ENCODE measurements at regions not wholly inside any gene's neighbourhood (a gene's known extent, or its start where the extent isn't known, plus 50 kb on each side); places are given as distances from the start of the nearest gene placed in this dataset.

DNA sequence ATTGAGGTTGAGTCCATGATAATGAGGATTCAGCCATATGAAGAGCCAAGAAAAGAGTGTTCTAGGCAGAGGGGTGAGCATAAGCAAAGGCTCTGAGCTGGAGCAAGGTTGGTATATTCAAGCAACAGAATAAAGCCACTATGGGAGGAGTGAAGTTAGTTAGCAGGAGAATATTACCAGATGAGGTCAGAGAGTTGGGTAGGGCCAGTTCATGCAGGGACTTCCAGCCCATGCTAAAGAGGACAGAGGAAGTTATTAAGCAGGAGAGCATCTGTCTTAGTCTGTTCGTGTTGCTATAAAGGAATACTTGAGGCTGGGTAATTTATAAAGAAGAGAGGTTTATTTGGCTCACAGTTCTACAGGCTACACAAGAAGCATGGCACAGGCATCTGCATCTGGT, 57.1 kb upstream of the ATG10 start:
- TF ChIP-seq GATA3 (IDR thresholded peaks at IDR 0.05; ENCODE audit: low read depth, low read length) (no peak), GATA2 (IDR thresholded peaks at IDR 0.05; ENCODE audit: low read depth, low read length) (no peak)

DNA sequence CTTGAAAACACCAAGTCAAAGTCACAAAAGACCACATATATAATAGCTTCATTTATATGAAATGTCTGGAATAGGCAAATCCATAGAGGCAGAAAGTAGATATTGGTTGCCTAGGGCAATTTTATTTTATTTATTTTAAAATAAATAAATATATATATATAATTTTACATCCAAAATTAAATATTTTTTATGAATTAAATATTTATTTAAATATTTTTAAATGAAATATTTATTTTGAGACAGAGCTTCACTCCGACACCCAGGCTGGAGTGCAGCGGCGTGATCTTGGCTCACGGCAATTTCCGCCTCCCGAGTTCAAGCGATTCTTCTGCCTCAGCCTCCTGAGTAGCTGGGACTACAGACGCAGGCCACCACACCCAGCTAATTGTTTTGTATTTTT, 58.9 kb upstream of the ATG10 start:
- TF ChIP-seq GATA2 (IDR thresholded peaks at IDR 0.05; ENCODE audit: low read depth, low read length) (no peak), GATA3 (IDR thresholded peaks at IDR 0.05; ENCODE audit: low read depth, low read length) (no peak)

DNA sequence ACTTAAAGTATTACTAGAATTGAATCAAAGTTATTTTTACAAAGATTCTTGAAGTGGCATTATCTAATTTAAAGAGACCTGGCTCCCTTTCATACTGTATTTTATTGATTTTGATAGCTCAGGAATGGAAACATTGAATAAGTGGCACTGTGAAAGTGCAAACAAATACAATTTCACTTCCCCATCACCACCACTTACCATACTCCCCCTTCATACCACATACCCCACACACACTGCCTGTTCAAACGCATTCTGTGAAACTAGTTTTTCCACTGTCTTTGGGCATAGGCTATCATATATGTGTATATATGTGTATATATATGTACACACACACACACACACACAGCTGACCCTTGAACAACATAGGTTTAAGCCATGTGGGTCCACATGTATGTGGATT, 62.1 kb upstream of the ATG10 start:
- TF ChIP-seq GATA2 (IDR thresholded peaks at IDR 0.05; ENCODE audit: low read depth, low read length) (no peak), GATA3 (IDR thresholded peaks at IDR 0.05; ENCODE audit: low read depth, low read length) (no peak)

DNA sequence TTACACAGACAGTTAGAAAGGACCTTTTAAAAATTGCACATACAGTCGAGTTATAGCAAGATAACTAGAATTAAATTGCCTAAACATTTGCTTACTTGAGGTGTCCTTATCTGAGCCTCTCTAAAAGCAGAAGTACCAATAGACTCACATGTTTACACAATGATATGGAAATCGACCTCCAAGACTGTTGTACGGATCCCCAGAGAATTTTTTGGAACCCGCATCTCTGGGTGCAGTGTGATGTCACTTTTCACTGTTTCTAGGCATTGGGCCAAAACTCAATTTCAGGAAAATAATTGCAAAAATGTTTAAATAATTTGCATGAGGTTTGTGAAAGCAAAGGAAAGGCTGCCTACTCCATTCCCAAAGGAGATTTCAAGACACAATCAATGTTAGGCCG, 63.1 kb upstream of the ATG10 start:
- TF ChIP-seq GATA2 (IDR thresholded peaks at IDR 0.05; ENCODE audit: low read depth, low read length) (no peak), GATA3 (IDR thresholded peaks at IDR 0.05; ENCODE audit: low read depth, low read length) (no peak)

DNA sequence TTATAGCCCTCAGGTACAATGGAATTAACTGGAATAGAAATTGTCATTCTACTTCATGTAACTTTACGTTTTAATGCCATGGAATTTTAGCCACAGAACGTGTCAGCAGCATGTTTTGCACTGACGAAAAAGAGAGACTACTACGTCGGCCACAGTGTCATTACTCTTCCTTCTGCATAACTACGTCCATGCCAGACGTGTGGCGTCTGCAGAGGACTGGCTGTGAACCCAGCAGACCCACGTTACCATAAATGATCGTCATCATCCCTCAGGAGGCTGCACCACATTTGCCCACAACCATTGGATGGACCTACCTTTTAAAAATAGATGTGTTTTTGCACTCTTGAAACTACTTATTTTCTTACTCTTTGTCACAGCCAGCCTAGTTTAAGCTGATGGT, 63.8 kb upstream of the ATG10 start:
- TF ChIP-seq GATA2 (IDR thresholded peaks at IDR 0.05; ENCODE audit: low read depth, low read length) (no peak), GATA3 (IDR thresholded peaks at IDR 0.05; ENCODE audit: low read depth, low read length) (no peak)

DNA sequence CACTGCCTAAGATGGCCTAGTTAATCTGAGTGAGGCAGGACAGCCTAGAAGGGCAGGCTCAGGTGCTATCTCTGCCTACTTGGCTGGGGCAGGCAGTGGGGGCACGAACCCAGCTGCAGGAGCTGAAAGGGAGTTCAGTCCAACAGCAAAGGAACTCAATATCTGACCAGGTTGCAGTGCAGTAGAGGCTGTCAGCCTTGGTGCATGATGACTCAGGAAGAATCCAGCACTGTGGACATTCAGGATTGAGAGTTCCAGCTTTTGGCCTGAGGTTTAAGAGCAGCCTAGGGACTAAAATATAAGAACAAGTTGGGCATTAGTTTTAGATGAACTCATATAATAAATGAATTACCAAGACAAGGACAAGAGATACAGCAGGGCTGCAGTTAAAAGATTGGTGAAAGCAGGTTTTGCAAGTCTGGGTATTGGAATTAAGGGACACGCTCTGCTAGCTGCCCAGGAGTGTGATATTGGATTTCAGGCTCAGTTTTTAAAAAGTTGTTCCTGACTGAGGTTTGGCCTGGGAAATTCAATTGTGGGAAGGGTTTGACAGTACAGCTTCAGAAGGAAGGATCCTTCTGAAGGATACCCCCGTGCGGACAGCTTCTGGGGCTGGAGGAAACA, 64.7 kb upstream of the ATG10 start:
- TF ChIP-seq GATA2 (IDR thresholded peaks at IDR 0.05; ENCODE audit: low read depth, low read length) (no peak), GATA3 (IDR thresholded peaks at IDR 0.05; ENCODE audit: low read depth, low read length) (no peak)

DNA sequence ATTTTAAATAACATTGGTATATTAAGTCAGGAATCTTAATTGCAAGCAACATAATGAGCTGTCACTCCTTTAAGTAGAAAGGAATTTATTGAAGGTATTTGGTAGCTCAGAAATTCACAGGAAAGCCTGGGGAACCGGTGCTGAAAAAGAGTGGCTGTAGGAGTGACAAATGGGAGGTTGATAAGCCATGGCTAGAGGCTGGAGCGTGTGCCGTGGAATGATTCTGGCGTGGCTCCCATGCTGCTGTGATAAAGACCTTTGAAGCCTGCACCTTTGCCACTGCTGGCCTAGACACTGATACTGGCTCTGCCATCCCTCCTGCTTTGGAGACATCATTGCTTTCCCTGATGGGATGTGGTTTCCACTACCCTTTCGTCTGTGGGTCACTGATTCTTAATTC, 65.7 kb upstream of the ATG10 start:
- TF ChIP-seq GATA3 (IDR thresholded peaks at IDR 0.05; ENCODE audit: low read depth, low read length), result no peak

DNA sequence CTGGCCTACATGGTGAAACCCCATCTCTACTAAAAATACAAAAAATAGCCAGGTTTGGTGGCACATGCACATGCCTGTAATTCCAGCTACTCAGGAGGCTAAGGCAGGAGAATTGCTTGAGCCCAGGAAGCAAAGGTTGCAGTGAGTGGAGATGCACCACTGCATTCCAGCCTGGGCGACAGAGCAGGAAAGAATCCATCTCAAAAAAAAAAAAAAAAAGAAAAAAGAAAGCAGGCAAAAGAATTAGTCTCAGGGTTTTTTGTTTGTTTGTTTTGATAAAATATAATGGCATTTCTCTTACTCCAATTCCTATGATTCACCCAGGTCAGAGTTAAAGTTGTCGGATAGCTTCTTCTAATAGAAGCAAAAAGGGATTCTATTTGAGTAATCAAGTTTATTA, 67.0 kb upstream of the ATG10 start:
- TF ChIP-seq GATA3 (IDR thresholded peaks at IDR 0.05; ENCODE audit: low read depth, low read length) (no peak), GATA2 (IDR thresholded peaks at IDR 0.05; ENCODE audit: low read depth, low read length) (no peak)

DNA sequence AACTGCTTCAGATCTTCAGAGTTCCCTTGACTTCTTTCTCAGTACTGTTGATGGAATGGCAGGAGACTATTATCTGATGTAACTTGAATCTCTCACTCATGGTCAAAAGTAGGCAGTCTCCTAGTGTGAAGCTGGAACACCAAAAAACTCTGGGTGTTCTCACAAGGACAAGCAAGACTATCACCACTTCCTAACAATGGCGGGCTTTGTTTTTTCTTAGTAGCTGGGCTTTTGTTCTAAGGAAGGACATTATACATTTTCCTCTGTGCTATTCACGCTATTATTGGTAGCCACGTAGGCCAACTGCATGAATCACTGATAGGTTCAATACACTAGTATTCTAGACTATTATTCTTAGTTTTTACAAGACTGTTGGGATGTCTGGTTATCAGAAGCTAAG, 67.7 kb upstream of the ATG10 start:
- TF ChIP-seq GATA3 (IDR thresholded peaks at IDR 0.05; ENCODE audit: low read depth, low read length), result no peak
- TF ChIP-seq GATA2 (IDR thresholded peaks at IDR 0.05; ENCODE audit: low read depth, low read length), result no peak

DNA sequence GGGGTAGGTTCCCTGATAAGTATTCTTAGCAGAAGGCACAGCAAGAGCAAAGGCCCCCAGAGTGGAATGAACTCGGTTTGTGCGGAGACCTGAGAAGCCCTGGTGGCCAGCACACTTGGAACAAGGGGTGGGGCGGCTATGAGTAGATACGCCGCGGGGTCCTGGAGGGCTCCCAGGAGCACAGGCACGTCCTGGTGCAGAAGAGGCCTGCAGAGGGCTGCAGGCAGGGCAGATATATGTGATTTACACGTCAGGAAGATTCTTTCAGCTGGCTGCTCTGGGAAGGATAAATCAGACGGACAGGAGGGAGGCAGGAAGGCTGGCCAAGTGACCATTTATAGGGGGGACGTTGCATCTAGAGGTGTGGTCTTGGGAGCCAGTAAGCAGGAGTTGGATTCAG, 70.2 kb upstream of the ATG10 start:
- TF ChIP-seq GATA3 (IDR thresholded peaks at IDR 0.05; ENCODE audit: low read depth, low read length) (no peak), GATA2 (IDR thresholded peaks at IDR 0.05; ENCODE audit: low read depth, low read length) (no peak)

DNA sequence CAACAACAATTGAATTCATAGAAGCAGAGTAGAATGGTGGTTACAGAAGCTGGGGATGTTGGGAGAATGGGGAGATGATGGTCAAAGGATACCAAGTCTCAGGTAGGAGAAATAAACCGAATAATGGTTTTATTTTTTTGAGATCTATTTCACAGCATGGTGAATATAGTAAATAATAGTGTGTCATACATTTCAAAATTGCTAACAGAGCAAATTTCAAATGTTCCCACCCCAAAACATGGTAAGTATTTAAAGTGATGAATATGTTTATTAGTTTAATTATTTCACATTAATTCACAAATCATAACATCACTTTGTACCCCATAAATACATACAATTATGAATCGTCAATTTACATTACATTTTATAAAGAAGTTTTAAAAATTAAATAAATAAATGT, 72.7 kb upstream of the ATG10 start:
- no peak for TF ChIP-seq GATA3 (IDR thresholded peaks at IDR 0.05; ENCODE audit: low read depth, low read length)
- no peak for TF ChIP-seq GATA2 (IDR thresholded peaks at IDR 0.05; ENCODE audit: low read depth, low read length)

DNA sequence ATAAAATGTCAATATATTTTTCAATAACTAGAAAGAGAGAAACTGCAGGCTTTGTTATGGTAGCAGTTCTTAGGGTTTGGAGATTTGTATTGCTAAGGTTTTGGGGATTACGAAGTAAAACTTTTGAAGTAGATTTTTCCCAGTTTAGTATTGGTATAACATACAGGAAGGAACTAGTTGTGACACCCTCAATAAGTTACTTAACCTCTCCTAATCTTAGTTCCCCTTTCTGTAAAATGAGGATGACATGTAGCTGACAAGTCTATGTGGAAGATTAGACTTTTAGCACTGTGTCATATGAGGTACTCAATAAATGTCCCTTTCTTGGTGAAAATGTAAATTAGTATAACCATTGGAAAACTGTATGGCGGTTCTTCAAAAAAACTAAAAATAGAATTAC, 73.4 kb upstream of the ATG10 start:
- TF ChIP-seq GATA2 (IDR thresholded peaks at IDR 0.05; ENCODE audit: low read depth, low read length) (no peak), GATA3 (IDR thresholded peaks at IDR 0.05; ENCODE audit: low read depth, low read length) (no peak)

DNA sequence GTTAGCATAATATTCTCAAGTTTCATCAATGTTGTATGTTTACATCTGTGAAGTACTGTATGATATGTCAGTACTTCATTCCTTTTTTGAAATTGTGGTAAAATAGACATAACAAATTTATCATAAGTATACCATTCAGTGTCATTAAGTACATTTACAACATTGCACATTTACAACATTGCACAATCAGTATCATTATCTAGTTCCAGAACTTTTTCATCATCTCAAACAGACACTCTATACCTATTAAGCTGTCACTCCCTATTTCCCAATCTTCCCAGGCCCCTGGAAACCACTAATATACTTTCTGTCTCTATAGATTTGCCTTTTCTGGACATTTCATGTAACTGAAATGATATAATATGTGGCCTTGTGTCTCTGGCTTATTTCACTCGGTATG, 75.1 kb upstream of the ATG10 start:
- TF ChIP-seq GATA2 (IDR thresholded peaks at IDR 0.05; ENCODE audit: low read depth, low read length) (no peak), GATA3 (IDR thresholded peaks at IDR 0.05; ENCODE audit: low read depth, low read length) (no peak)

DNA sequence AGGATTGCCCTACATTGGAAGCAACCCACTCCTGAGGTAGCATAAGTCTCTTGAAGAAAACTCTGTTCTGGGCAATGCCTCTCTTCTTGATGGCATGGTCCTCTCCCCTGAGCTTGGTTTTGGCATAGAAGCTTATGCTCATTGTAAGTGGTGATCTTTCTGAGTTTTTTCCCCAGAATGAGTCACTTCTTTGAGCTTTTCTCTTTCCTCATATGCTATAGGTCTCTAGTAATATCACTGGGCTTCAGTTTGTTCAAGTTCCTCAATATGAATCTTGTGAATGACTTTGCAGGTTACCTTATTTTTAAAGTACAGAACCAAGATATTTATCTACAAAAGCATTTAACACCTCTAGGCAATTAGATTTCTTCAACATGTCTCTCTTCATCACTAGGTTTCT, 76.5 kb upstream of the ATG10 start:
- TF ChIP-seq GATA2 (IDR thresholded peaks at IDR 0.05; ENCODE audit: low read depth, low read length) (no peak), GATA3 (IDR thresholded peaks at IDR 0.05; ENCODE audit: low read depth, low read length) (no peak)

DNA sequence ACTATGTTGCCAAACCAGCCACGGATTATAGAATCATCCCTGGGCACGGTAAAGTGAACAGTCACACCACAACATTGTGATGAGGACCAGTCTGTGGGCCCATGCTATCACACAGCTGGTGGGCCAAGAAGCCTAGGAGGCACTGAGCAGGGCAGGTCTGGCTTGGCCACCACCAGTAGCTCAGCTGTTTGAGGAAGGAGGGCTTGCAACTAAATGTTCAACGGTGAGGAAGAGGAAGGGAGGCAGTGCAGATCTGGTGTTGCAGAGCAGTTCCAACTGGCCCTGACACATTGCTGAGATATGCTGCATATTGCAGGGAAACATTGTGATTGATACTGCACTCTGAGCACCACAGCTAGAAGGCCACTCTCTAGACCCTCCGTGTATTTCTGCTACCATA, 77.9 kb upstream of the ATG10 start:
- TF ChIP-seq GATA2 (IDR thresholded peaks at IDR 0.05; ENCODE audit: low read depth, low read length), result no peak
- no peak for TF ChIP-seq GATA3 (IDR thresholded peaks at IDR 0.05; ENCODE audit: low read depth, low read length)

DNA sequence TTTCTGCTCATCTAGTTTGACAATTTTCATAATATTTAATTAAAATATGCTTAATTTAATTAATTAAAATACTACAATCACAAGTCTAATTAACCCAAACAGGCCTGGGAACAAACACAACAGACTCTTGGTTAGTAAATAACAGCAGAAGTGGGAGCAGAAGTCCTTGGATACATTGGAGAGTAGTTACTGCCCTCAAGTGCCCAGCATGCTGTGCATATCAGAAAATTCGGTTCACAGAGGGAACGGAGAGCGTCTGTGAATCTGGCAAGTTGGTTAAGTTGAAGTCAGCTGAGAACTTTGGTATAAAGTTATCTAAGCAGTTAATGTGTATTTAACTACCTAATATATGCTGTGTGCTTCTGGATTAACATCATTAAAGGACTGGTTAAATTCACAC, 87.0 kb upstream of the ATG10 start:
- no peak for TF ChIP-seq GATA2 (IDR thresholded peaks at IDR 0.05; ENCODE audit: low read depth, low read length)
- no peak for TF ChIP-seq GATA3 (IDR thresholded peaks at IDR 0.05; ENCODE audit: low read depth, low read length)
